DLD1 (cell line): ENCODE measurements at regions not wholly inside any gene's neighbourhood (a gene's known extent, or its start where the extent isn't known, plus 50 kb on each side); places are given as distances from the start of the nearest gene placed in this dataset.

Source experiments
- in situ Hi-C: cut with HindIII; loops from 2 replicates; pipeline ENCODE4 v1.10.0; 2017; ENCODE audit warnings: low sequenced_read_pairs

- in situ Hi-C loops: no loop called here
Measured at GRCh38 chr9:103397868-103398600, 402.9 kb downstream of the CYLC2 start.

GRCh38 chr9:103399535-103399934 lies 404.4 kb downstream of the CYLC2 start:
- in situ Hi-C loops: no loop called here

GRCh38 chr9:103407260-103407659 lies 412.1 kb downstream of the CYLC2 start:
- in situ Hi-C loops: no loop called here

- in situ Hi-C loops: no loop called here
Measured at GRCh38 chr9:103410059-103410458, 414.9 kb downstream of the CYLC2 start.

GRCh38 chr9:103427696-103428095 lies 432.6 kb downstream of the CYLC2 start:
- in situ Hi-C loops: no loop called here

GRCh38 chr9:103430469-103430868 lies 435.3 kb downstream of the CYLC2 start:
- in situ Hi-C loops: no loop called here

GRCh38 chr9:103431809-103432208 lies 436.7 kb downstream of the CYLC2 start:
- in situ Hi-C loops: no loop called here

- in situ Hi-C loops: no loop called here
Measured at GRCh38 chr9:103444176-103444575, 449.0 kb downstream of the CYLC2 start.

GRCh38 chr9:103458826-103459225 lies 463.7 kb downstream of the CYLC2 start:
- in situ Hi-C loops: no loop called here

- in situ Hi-C loops: no loop called here
Measured at GRCh38 chr9:103471241-103471640, 476.1 kb downstream of the CYLC2 start.

GRCh38 chr9:103474156-103474555 lies 479.0 kb downstream of the CYLC2 start:
- in situ Hi-C loops: no loop called here

GRCh38 chr9:103483471-103484096 lies 488.5 kb downstream of the CYLC2 start:
- in situ Hi-C loops: no loop called here

- in situ Hi-C loops: no loop called here
Measured at GRCh38 chr9:103485138-103485537, 490.0 kb downstream of the CYLC2 start.

- in situ Hi-C loops: no loop called here
Measured at GRCh38 chr9:103514767-103515166, 519.6 kb downstream of the CYLC2 start.

- in situ Hi-C loops: no loop called here
Measured at GRCh38 chr9:103522409-103522808, 527.3 kb downstream of the CYLC2 start.

- in situ Hi-C loops: no loop called here
Measured at GRCh38 chr9:103530934-103531333, 535.8 kb downstream of the CYLC2 start.

GRCh38 chr9:103533318-103533717 lies 538.2 kb downstream of the CYLC2 start:
- in situ Hi-C loops: no loop called here

- in situ Hi-C loops: no loop called here
Measured at GRCh38 chr9:103537426-103537825, 542.3 kb downstream of the CYLC2 start.

- in situ Hi-C loops: no loop called here
Measured at GRCh38 chr9:103545260-103545659, 548.8 kb upstream of the SMC2 start.

GRCh38 chr9:103552712-103553111 lies 541.4 kb upstream of the SMC2 start:
- in situ Hi-C loops: no loop called here

GRCh38 chr9:103574056-103574455 lies 520.1 kb upstream of the SMC2 start:
- in situ Hi-C loops: no loop called here

GRCh38 chr9:103586721-103587120 lies 507.4 kb upstream of the SMC2 start:
- in situ Hi-C loops: no loop called here

GRCh38 chr9:103601287-103601686 lies 492.8 kb upstream of the SMC2 start:
- in situ Hi-C loops: no loop called here
